ENCODE measurements at regions not wholly inside any gene's neighbourhood (a gene's known extent, or its start where the extent isn't known, plus 50 kb on each side); places are given as distances from the start of the nearest gene placed in this dataset.

DNA sequence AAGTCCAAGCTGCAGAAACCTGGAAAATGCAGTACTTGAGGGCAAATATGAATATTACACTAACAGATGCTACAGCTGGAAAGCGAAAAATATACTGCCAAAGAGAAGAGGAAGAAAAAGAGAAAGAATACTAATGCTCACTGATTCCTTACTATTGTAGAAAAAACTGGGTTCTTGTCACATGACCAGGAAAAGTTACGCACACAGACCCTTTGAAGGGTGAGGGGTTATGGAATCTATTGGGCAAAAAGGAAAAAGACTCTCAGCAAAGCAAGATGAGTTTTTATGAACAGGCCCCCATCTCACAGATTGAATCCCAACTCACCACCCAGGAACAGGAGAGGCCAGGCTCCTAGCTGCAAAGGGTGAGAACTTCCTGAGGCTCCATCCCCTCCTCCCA is 228.1 kb upstream of the KLF14 start:
- Histone ChIP-seq H2AFZ (ENCODE audit: insufficient read depth, low read depth, low read length, poor library complexity, severe bottlenecking) (no peak overlapping the region), H3K27me3 (ENCODE audit: control insufficient read depth in 2 of 2, insufficient read depth in 2 of 2, low read length in 2 of 2) (no peaks in the 10 kb centered on the region), H3K27ac (ENCODE audit: low read depth in 1 of 2, low read length in 2 of 2) (peak overlapping the region in 1 of 2 donors; percentile 95), H3K4me3 (replicated peaks in 1 of 3; ENCODE audit: low read depth in 2 of 3, low read length in 3 of 3) (no peak overlapping the region), H3K36me3 (replicated peaks in 1 of 2; ENCODE audit: control insufficient read depth in 1 of 2, insufficient read depth in 2 of 2, low read length in 2 of 2) (peaks cover 3 to 13% of the 10 kb centered on the region in 2 donors), H3K9ac (ENCODE audit: insufficient read depth, low read length, poor library complexity, severe bottlenecking) (no peak overlapping the region), H3K4me2 (replicated peaks; ENCODE audit: extremely low read depth, low read length, poor library complexity, severe bottlenecking) (no peak overlapping the region), H3K79me2 (ENCODE audit: insufficient read depth, low read length) (no peaks in the 10 kb centered on the region), H4K20me1 (ENCODE audit: insufficient read depth, low read length) (peaks cover 7% of the 10 kb centered on the region), H3K4me1 (ENCODE audit: control insufficient read depth in 1 of 2, insufficient read depth in 2 of 2, low read length in 2 of 2) (peaks cover 41 to 64% of the 10 kb centered on the region in 2 donors), H3K9me3 (replicated peaks in 1 of 2; ENCODE audit: control insufficient read depth in 1 of 2, insufficient read depth in 1 of 2, low read length in 2 of 2) (no peaks in the 10 kb centered on the region)
- TF ChIP-seq, protein P1, sequence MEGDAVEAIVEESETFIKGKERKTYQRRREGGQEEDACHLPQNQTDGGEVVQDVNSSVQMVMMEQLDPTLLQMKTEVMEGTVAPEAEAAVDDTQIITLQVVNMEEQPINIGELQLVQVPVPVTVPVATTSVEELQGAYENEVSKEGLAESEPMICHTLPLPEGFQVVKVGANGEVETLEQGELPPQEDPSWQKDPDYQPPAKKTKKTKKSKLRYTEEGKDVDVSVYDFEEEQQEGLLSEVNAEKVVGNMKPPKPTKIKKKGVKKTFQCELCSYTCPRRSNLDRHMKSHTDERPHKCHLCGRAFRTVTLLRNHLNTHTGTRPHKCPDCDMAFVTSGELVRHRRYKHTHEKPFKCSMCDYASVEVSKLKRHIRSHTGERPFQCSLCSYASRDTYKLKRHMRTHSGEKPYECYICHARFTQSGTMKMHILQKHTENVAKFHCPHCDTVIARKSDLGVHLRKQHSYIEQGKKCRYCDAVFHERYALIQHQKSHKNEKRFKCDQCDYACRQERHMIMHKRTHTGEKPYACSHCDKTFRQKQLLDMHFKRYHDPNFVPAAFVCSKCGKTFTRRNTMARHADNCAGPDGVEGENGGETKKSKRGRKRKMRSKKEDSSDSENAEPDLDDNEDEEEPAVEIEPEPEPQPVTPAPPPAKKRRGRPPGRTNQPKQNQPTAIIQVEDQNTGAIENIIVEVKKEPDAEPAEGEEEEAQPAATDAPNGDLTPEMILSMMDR (IDR thresholded peaks at IDR 0.05): no peak
- H3K27me3 Mint-ChIP-seq (ENCODE audit: low read depth in 3 of 3): no peaks in the 10 kb centered on the region
- H3K36me3 Mint-ChIP-seq: peaks cover 31 to 32% of the 10 kb centered on the region in 2 donors
- intact Hi-C loops (cut with micrococcal nuclease): loop anchor here (5.0 to 10.0 kb wide), 4 partner anchors 50 to 60 kb away; no protein-coding TSS in a partner anchor
- peak overlapping the region in 1 of 2 donors; percentile 17 for H3K4me3 Mint-ChIP-seq
- DNase-seq: no peak
- H3K9me3 Mint-ChIP-seq: peaks cover 0 to 2% (median 0%) of the 10 kb centered on the region in 7 donors
- H3K4me1 Mint-ChIP-seq: peaks cover 61% of the 10 kb centered on the region
- no CpG with 5 or more reads among the region's 2 CpGs for WGBS (ENCODE audit: insufficient coverage)
- H3K27ac Mint-ChIP-seq: peak overlapping the region in 6 of 7 donors; percentile 44 to 99 (median 96)

DNA sequence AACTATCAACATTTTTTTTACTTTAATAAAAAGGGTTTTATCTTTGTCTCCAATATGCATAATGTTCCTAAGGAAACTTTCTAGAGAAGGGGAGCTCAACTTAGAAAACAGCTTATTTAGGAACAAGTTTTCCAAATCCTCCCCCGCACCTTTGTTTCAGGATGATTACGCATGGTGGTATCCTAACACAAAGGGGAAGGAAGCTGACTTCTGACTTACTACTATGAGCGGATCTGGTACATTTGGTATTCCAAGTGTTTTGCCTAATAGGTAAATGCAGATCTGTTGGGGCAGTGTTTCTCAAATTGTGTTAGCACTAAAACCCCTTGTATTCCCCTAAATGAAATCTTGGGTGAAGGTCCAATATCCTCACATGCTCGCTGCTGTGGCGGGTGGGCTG is 229.3 kb upstream of the KLF14 start:
- Mint-ChIP-seq H3K4me3 (no peak overlapping the region), H3K36me3 (peaks cover 31 to 34% of the 10 kb centered on the region in 2 donors), H3K27ac (peak overlapping the region in 1 of 7 donors; percentile 36), H3K4me1 (peaks cover 49% of the 10 kb centered on the region), H3K27me3 (ENCODE audit: low read depth in 3 of 3) (no peaks in the 10 kb centered on the region), H3K9me3 (peaks cover 0 to 2% (median 0%) of the 10 kb centered on the region in 7 donors)
- intact Hi-C loops (cut with micrococcal nuclease): loop anchor here (5.0 to 10.0 kb wide), 4 partner anchors 49 to 61 kb away; no protein-coding TSS in a partner anchor
- peaks cover 34 to 52% of the 10 kb centered on the region in 2 donors for H3K4me1 ChIP-seq (ENCODE audit: control insufficient read depth in 1 of 2, insufficient read depth in 2 of 2, low read length in 2 of 2)
- H3K4me3 ChIP-seq (replicated peaks in 1 of 3; ENCODE audit: low read depth in 2 of 3, low read length in 3 of 3): no peak overlapping the region
- WGBS (ENCODE audit: insufficient coverage): 100% methylated on average over 2 of the region's 5 CpGs
- no peak overlapping the region for H3K27ac ChIP-seq (ENCODE audit: low read depth in 1 of 2, low read length in 2 of 2)
- no peak for DNase-seq
- H3K9me3 ChIP-seq (replicated peaks in 1 of 2; ENCODE audit: control insufficient read depth in 1 of 2, insufficient read depth in 1 of 2, low read length in 2 of 2): no peaks in the 10 kb centered on the region
- H3K27me3 ChIP-seq (ENCODE audit: control insufficient read depth in 2 of 2, insufficient read depth in 2 of 2, low read length in 2 of 2): no peaks in the 10 kb centered on the region
- H4K20me1 ChIP-seq (ENCODE audit: insufficient read depth, low read length): peaks cover 12% of the 10 kb centered on the region
- no peak overlapping the region for H3K9ac ChIP-seq (ENCODE audit: insufficient read depth, low read length, poor library complexity, severe bottlenecking)
- no peaks in the 10 kb centered on the region for H3K79me2 ChIP-seq (ENCODE audit: insufficient read depth, low read length)
- H2AFZ ChIP-seq (ENCODE audit: insufficient read depth, low read depth, low read length, poor library complexity, severe bottlenecking): no peak overlapping the region
- TF ChIP-seq, protein P1 (IDR thresholded peaks at IDR 0.05): no peak
- peaks cover 3 to 15% of the 10 kb centered on the region in 2 donors for H3K36me3 ChIP-seq (replicated peaks in 1 of 2; ENCODE audit: control insufficient read depth in 1 of 2, insufficient read depth in 2 of 2, low read length in 2 of 2)
- H3K4me2 ChIP-seq (replicated peaks; ENCODE audit: extremely low read depth, low read length, poor library complexity, severe bottlenecking): no peak overlapping the region

Measured in CD14-positive monocyte (primary cell).